ENCODE measurements at regions not wholly inside any gene's neighbourhood (a gene's known extent, or its start where the extent isn't known, plus 50 kb on each side); places are given as distances from the start of the nearest gene placed in this dataset.

- TF ChIP-seq POLR2A (IDR thresholded peaks at IDR 0.05; ENCODE audit: low read depth, low read length) (no peak), EZH2 (IDR thresholded peaks at IDR 0.05; ENCODE audit: borderline replicate concordance, low read depth, low read length, severe bottlenecking) (no peak), MYC (IDR thresholded peaks at IDR 0.05; ENCODE audit: low read depth, low read length) (no peak), POLR2AphosphoS5 (IDR thresholded peaks at IDR 0.05; ENCODE audit: insufficient read depth, low read depth, low read length) (no peak), MAX (IDR thresholded peaks at IDR 0.05; ENCODE audit: insufficient read depth, insufficient read length) (no peak)
- TF ChIP-seq, protein P1, sequence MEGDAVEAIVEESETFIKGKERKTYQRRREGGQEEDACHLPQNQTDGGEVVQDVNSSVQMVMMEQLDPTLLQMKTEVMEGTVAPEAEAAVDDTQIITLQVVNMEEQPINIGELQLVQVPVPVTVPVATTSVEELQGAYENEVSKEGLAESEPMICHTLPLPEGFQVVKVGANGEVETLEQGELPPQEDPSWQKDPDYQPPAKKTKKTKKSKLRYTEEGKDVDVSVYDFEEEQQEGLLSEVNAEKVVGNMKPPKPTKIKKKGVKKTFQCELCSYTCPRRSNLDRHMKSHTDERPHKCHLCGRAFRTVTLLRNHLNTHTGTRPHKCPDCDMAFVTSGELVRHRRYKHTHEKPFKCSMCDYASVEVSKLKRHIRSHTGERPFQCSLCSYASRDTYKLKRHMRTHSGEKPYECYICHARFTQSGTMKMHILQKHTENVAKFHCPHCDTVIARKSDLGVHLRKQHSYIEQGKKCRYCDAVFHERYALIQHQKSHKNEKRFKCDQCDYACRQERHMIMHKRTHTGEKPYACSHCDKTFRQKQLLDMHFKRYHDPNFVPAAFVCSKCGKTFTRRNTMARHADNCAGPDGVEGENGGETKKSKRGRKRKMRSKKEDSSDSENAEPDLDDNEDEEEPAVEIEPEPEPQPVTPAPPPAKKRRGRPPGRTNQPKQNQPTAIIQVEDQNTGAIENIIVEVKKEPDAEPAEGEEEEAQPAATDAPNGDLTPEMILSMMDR (IDR thresholded peaks at IDR 0.05; ENCODE audit: extremely low read depth in 1 of 2, insufficient read depth in 1 of 2, low read depth in 1 of 2, low read length in 2 of 2), result no peak
These were observed 66.9 kb upstream of the ATF7IP2 start for GRCh38 chr16:10318798-10319500.
